WTC11 (cell line): ENCODE measurements at regions not wholly inside any gene's neighbourhood (a gene's known extent, or its start where the extent isn't known, plus 50 kb on each side); places are given as distances from the start of the nearest gene placed in this dataset.

Source experiments
- ATAC-seq: fragments of 200-7000 bp; cut with Tn5 transposase; 2 replicates; pipeline ENCODE4 v1.10.0; 2021; ENCODE audit warnings: mild to moderate bottlenecking, moderate library complexity
- CTCF ChIA-PET: fragments of 300-600 bp; sonication (Branson Sonifier 250); formaldehyde crosslinking; loops from one replicate; lab custom pipeline; 2021; ENCODE audit warnings: antibody characterized with exemption; lab: Charles Lee
- POLR2A ChIA-PET: fragments of 350-600 bp; sonication (Branson Sonifier 250); formaldehyde crosslinking; loops from one replicate; lab custom pipeline; 2021; ENCODE audit warnings: antibody characterized with exemption; lab: Charles Lee
- DNase-seq: peaks from one replicate; pipeline ENCODE4 v3.0.0; 2021; ENCODE audit warnings: low spot score
- H3K27ac Mint-ChIP-seq: 2 replicates; pipeline ENCODE4 v1.8.0; 2021; ENCODE audit warnings: mixed read lengths
- H3K27me3 Mint-ChIP-seq: 2 replicates; pipeline ENCODE4 v1.8.0; 2021; ENCODE audit warnings: low read depth, mild to moderate bottlenecking, moderate library complexity, mixed read lengths
- H3K36me3 Mint-ChIP-seq: 2 replicates; pipeline ENCODE4 v1.8.0; 2021; ENCODE audit warnings: mixed read lengths
- H3K4me1 Mint-ChIP-seq: 2 replicates; pipeline ENCODE4 v1.8.0; 2022; ENCODE audit warnings: mixed read lengths
- H3K4me3 Mint-ChIP-seq: 2 replicates; pipeline ENCODE4 v1.8.0; 2021; ENCODE audit warnings: mild to moderate bottlenecking, moderate library complexity, mixed read lengths
- H3K9me3 Mint-ChIP-seq: 2 replicates; pipeline ENCODE4 v1.8.0; 2021; ENCODE audit warnings: mixed read lengths
- AR ChIP-seq: fragments of 250-450 bp; sonication (Bioruptor Pico); IDR thresholded peaks from 2 replicates; pipeline ENCODE4 v1.9.0; 2021; ENCODE audit warnings: mild to moderate bottlenecking
- ATF3 ChIP-seq: sonication (generic); formaldehyde crosslinking; conservative IDR thresholded peaks from 2 replicates; pipeline ENCODE4 v1.8.1; 2022; ENCODE audit warnings: mild to moderate bottlenecking, missing genetic modification reagents
- ATF6 ChIP-seq: sonication (generic); formaldehyde crosslinking; IDR thresholded peaks from 2 replicates; pipeline ENCODE4 v1.8.1; 2023; ENCODE audit warnings: mild to moderate bottlenecking, missing genetic modification reagents
- CREM ChIP-seq: sonication (generic); formaldehyde crosslinking; IDR thresholded peaks from 2 replicates; pipeline ENCODE4 v1.8.1; 2022; ENCODE audit warnings: mild to moderate bottlenecking, missing genetic modification reagents, moderate library complexity
- GABPB1 ChIP-seq: sonication (generic); formaldehyde crosslinking; IDR thresholded peaks from 2 replicates; pipeline ENCODE4 v1.8.1; 2023; ENCODE audit warnings: mild to moderate bottlenecking, missing genetic modification reagents
- JAZF1 ChIP-seq: fragments of 250-450 bp; sonication (Bioruptor Pico); IDR thresholded peaks from 2 replicates; pipeline ENCODE4 v1.9.0; 2021; ENCODE audit warnings: moderate library complexity, mild to moderate bottlenecking, inconsistent platforms
- PRRX2 ChIP-seq: fragments of 250-450 bp; sonication (Bioruptor Pico); IDR thresholded peaks from 2 replicates; pipeline ENCODE4 v1.8.0; 2021; ENCODE audit warnings: mild to moderate bottlenecking
- SMAD3 ChIP-seq: sonication (generic); formaldehyde crosslinking; IDR thresholded peaks from 2 replicates; pipeline ENCODE4 v1.8.0; 2022; ENCODE audit warnings: missing genetic modification reagents, mild to moderate bottlenecking, borderline replicate concordance
- SMAD4 ChIP-seq: sonication (generic); formaldehyde crosslinking; IDR thresholded peaks from 2 replicates; pipeline ENCODE4 v1.8.0; 2022; ENCODE audit warnings: mild to moderate bottlenecking, missing genetic modification reagents
- SP1 ChIP-seq: sonication (generic); formaldehyde crosslinking; conservative IDR thresholded peaks from 2 replicates; pipeline ENCODE4 v1.8.1; 2022; ENCODE audit warnings: missing genetic modification reagents
- ZMAT4 ChIP-seq: fragments of 250-450 bp; sonication (Bioruptor Pico); IDR thresholded peaks from 2 replicates; pipeline ENCODE4 v1.9.0; 2021; ENCODE audit warnings: mild to moderate bottlenecking
- ZNF396 ChIP-seq: fragments of 250-450 bp; sonication (Bioruptor Pico); IDR thresholded peaks from 2 replicates; pipeline ENCODE4 v1.8.0; 2021; ENCODE audit warnings: mild to moderate bottlenecking, moderate library complexity, borderline replicate concordance
- TF ChIP-seq, protein P1 (sequence below): fragments of 250-450 bp; sonication (Bioruptor Pico); IDR thresholded peaks from 2 replicates; pipeline ENCODE4 v1.9.0; 2021; ENCODE audit warnings: mild to moderate bottlenecking, borderline replicate concordance
- TF ChIP-seq, protein P2 (sequence below): sonication (generic); formaldehyde crosslinking; IDR thresholded peaks from 2 replicates; pipeline ENCODE4 v1.8.1; 2023; ENCODE audit warnings: mild to moderate bottlenecking, missing genetic modification reagents, borderline replicate concordance
- TF ChIP-seq, protein P3 (sequence below): sonication (generic); formaldehyde crosslinking; IDR thresholded peaks from 2 replicates; pipeline ENCODE4 v1.8.0; 2022; ENCODE audit warnings: missing genetic modification reagents

- TF ChIP-seq, protein P1, sequence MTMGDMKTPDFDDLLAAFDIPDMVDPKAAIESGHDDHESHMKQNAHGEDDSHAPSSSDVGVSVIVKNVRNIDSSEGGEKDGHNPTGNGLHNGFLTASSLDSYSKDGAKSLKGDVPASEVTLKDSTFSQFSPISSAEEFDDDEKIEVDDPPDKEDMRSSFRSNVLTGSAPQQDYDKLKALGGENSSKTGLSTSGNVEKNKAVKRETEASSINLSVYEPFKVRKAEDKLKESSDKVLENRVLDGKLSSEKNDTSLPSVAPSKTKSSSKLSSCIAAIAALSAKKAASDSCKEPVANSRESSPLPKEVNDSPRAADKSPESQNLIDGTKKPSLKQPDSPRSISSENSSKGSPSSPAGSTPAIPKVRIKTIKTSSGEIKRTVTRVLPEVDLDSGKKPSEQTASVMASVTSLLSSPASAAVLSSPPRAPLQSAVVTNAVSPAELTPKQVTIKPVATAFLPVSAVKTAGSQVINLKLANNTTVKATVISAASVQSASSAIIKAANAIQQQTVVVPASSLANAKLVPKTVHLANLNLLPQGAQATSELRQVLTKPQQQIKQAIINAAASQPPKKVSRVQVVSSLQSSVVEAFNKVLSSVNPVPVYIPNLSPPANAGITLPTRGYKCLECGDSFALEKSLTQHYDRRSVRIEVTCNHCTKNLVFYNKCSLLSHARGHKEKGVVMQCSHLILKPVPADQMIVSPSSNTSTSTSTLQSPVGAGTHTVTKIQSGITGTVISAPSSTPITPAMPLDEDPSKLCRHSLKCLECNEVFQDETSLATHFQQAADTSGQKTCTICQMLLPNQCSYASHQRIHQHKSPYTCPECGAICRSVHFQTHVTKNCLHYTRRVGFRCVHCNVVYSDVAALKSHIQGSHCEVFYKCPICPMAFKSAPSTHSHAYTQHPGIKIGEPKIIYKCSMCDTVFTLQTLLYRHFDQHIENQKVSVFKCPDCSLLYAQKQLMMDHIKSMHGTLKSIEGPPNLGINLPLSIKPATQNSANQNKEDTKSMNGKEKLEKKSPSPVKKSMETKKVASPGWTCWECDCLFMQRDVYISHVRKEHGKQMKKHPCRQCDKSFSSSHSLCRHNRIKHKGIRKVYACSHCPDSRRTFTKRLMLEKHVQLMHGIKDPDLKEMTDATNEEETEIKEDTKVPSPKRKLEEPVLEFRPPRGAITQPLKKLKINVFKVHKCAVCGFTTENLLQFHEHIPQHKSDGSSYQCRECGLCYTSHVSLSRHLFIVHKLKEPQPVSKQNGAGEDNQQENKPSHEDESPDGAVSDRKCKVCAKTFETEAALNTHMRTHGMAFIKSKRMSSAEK (CRISPR knock-in tag), result no peak
- no peak for TF ChIP-seq ATF3 (CRISPR knock-in tag)
Measured at GRCh38 chr3:159112724-159113123, 310.9 kb downstream of the MFSD1 start (continued).

DNA sequence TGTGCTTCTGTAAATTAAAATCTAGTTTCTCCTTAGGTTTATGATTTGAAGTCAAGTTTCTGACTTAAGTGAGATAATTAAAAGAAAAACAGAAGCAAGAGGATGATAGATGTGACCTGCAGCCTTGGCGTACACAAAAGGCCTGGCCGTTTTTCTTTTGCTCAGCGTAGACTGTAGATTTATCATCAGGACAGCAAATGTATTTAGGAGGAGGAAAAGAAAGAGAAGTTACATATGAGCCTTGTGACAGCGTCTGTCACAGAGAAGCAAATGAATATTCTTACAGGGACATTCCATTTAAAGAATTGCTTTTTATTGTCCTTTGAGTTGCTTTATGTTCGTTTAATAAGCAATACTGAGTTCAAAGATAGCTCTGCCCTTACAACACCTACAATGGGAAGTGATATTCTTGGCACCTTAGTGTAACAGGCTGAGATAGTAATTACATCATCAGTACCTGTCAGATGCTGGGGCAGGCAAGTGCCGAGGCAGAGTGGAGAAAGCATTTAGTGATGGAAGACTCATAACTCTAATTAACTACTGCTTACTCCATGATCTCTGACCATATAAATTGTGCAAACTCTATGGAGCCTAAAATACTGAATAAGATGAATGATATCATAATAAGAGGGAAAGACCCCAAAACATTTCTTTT is 311.5 kb downstream of the MFSD1 start:
- no peaks in the 10 kb centered on the region for H3K36me3 Mint-ChIP-seq
- peaks cover 4% of the 10 kb centered on the region for H3K4me1 Mint-ChIP-seq
- TF ChIP-seq ATF6 (CRISPR knock-in tag) (no peak), SMAD3 (CRISPR knock-in tag) (no peak), ZMAT4 (no peak), CREM (CRISPR knock-in tag) (no peak)
- TF ChIP-seq, protein P2, sequence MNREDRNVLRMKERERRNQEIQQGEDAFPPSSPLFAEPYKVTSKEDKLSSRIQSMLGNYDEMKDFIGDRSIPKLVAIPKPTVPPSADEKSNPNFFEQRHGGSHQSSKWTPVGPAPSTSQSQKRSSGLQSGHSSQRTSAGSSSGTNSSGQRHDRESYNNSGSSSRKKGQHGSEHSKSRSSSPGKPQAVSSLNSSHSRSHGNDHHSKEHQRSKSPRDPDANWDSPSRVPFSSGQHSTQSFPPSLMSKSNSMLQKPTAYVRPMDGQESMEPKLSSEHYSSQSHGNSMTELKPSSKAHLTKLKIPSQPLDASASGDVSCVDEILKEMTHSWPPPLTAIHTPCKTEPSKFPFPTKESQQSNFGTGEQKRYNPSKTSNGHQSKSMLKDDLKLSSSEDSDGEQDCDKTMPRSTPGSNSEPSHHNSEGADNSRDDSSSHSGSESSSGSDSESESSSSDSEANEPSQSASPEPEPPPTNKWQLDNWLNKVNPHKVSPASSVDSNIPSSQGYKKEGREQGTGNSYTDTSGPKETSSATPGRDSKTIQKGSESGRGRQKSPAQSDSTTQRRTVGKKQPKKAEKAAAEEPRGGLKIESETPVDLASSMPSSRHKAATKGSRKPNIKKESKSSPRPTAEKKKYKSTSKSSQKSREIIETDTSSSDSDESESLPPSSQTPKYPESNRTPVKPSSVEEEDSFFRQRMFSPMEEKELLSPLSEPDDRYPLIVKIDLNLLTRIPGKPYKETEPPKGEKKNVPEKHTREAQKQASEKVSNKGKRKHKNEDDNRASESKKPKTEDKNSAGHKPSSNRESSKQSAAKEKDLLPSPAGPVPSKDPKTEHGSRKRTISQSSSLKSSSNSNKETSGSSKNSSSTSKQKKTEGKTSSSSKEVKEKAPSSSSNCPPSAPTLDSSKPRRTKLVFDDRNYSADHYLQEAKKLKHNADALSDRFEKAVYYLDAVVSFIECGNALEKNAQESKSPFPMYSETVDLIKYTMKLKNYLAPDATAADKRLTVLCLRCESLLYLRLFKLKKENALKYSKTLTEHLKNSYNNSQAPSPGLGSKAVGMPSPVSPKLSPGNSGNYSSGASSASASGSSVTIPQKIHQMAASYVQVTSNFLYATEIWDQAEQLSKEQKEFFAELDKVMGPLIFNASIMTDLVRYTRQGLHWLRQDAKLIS (CRISPR knock-in tag), result no peak
- ChIA-PET CTCF (interaction anchor here (0.7 kb wide), 1 partner anchor 154 kb away, joined by 3 read pairs; no protein-coding TSS in a partner anchor), POLR2A (no interaction called here)
- no peaks in the 10 kb centered on the region for H3K9me3 Mint-ChIP-seq
- no peak overlapping the region for H3K27ac Mint-ChIP-seq
- ATAC-seq (no peak), DNase-seq (no peak)
- no peak overlapping the region for H3K4me3 Mint-ChIP-seq
- no peaks in the 10 kb centered on the region for H3K27me3 Mint-ChIP-seq

- Mint-ChIP-seq H3K4me3 (no peak overlapping the region), H3K4me1 (peaks cover 4% of the 10 kb centered on the region), H3K9me3 (no peaks in the 10 kb centered on the region), H3K27me3 (no peaks in the 10 kb centered on the region), H3K36me3 (no peaks in the 10 kb centered on the region), H3K27ac (no peak overlapping the region)
- no peak for DNase-seq
- CTCF ChIA-PET, result no interaction called here
- no peak for ATAC-seq
- POLR2A ChIA-PET, result no interaction called here
- no peak for TF ChIP-seq PRRX2 (CRISPR knock-in tag)
- TF ChIP-seq JAZF1 (CRISPR knock-in tag), result no peak
- TF ChIP-seq SP1 (CRISPR knock-in tag), result no peak
- TF ChIP-seq ZNF396, result no peak
- TF ChIP-seq, protein P3, sequence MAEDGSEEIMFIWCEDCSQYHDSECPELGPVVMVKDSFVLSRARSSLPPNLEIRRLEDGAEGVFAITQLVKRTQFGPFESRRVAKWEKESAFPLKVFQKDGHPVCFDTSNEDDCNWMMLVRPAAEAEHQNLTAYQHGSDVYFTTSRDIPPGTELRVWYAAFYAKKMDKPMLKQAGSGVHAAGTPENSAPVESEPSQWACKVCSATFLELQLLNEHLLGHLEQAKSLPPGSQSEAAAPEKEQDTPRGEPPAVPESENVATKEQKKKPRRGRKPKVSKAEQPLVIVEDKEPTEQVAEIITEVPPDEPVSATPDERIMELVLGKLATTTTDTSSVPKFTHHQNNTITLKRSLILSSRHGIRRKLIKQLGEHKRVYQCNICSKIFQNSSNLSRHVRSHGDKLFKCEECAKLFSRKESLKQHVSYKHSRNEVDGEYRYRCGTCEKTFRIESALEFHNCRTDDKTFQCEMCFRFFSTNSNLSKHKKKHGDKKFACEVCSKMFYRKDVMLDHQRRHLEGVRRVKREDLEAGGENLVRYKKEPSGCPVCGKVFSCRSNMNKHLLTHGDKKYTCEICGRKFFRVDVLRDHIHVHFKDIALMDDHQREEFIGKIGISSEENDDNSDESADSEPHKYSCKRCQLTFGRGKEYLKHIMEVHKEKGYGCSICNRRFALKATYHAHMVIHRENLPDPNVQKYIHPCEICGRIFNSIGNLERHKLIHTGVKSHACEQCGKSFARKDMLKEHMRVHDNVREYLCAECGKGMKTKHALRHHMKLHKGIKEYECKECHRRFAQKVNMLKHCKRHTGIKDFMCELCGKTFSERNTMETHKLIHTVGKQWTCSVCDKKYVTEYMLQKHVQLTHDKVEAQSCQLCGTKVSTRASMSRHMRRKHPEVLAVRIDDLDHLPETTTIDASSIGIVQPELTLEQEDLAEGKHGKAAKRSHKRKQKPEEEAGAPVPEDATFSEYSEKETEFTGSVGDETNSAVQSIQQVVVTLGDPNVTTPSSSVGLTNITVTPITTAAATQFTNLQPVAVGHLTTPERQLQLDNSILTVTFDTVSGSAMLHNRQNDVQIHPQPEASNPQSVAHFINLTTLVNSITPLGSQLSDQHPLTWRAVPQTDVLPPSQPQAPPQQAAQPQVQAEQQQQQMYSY, result no peak
- TF ChIP-seq AR (CRISPR knock-in tag), result no peak
- TF ChIP-seq CREM (CRISPR knock-in tag), result no peak
- no peak for TF ChIP-seq GABPB1
- no peak for TF ChIP-seq SMAD4 (CRISPR knock-in tag)
Measured at GRCh38 chr3:159114582-159114981, 312.7 kb downstream of the MFSD1 start.
